AG04450 (cell line): ENCODE measurements at regions not wholly inside any gene's neighbourhood (a gene's known extent, or its start where the extent isn't known, plus 50 kb on each side); places are given as distances from the start of the nearest gene placed in this dataset.

ENCODE experiments used
- CTCF ChIA-PET: fragments of 300-600, 350-600 bp; formaldehyde crosslinking; extraction: SDS; loops from one replicate; lab custom pipeline; 2022; ENCODE audit warnings: antibody characterized with exemption, inconsistent platforms; lab: Charles Lee
- POLR2A ChIA-PET: fragments of 350-600 bp; formaldehyde crosslinking; extraction: SDS; loops from one replicate; lab custom pipeline; 2021; ENCODE audit warnings: antibody characterized with exemption, inconsistent platforms; lab: Yijun Ruan, JAX
- DNase-seq: peaks from one replicate; pipeline ENCODE4 v3.0.0-alpha.2; 2011; ENCODE audit warnings: low read depth, low spot score
- H3K27ac ChIP-seq: one replicate; pipeline ENCODE4 v1.5.1; 2012; ENCODE audit warnings: low read depth, low read length, control low read depth
- H3K27me3 ChIP-seq: one replicate; pipeline ENCODE4 v1.6.0; 2012; ENCODE audit warnings: low read length; ENCODE audit not compliant: control insufficient read depth, insufficient read depth
- H3K4me3 ChIP-seq: 2 replicates; pipeline ENCODE4 v1.5.1; 2011; ENCODE audit warnings: mild to moderate bottlenecking, low read depth, low read length, control low read depth
- H3K9me3 ChIP-seq: 2 replicates; pipeline ENCODE4 v1.5.1; 2012; ENCODE audit warnings: low read length; ENCODE audit not compliant: control insufficient read depth, insufficient read depth
- TF ChIP-seq, protein P1 (sequence below): IDR thresholded peaks from 2 replicates; pipeline ENCODE4 v1.5.1; 2011; ENCODE audit warnings: low read depth, low read length, control low read depth, inconsistent platforms

DNA sequence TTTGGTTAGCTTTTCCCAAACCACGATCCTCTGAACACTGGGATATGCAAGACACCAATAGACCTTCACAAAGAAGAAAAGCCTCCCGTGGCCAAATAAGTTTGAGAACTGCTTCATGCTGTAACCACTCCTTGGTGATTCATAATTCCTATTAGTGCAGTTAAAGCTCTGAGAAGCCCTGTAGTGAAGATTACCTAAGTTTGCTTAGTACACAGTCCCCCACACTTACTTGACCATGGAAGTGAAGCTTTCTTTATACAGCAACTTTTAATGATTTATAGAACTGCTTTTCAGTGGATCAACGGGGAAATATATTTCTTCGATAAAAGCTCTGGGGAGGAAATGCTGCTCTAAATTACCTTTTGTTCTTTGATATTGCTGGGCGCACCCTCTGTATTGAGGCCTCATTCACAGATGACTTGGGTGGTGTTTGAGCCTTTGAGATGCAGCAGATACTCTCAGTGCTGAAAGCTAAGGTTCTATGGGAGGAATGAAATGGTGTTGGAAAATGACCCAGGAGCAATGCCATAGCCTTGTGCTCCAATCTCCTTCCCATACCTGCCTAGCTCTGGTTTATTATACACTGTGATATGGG lies 67.4 kb downstream of the CBLL2 start:
- H3K9me3 ChIP-seq = no peaks in the 10 kb centered on the region
- DNase-seq = no peak
- TF ChIP-seq, protein P1, sequence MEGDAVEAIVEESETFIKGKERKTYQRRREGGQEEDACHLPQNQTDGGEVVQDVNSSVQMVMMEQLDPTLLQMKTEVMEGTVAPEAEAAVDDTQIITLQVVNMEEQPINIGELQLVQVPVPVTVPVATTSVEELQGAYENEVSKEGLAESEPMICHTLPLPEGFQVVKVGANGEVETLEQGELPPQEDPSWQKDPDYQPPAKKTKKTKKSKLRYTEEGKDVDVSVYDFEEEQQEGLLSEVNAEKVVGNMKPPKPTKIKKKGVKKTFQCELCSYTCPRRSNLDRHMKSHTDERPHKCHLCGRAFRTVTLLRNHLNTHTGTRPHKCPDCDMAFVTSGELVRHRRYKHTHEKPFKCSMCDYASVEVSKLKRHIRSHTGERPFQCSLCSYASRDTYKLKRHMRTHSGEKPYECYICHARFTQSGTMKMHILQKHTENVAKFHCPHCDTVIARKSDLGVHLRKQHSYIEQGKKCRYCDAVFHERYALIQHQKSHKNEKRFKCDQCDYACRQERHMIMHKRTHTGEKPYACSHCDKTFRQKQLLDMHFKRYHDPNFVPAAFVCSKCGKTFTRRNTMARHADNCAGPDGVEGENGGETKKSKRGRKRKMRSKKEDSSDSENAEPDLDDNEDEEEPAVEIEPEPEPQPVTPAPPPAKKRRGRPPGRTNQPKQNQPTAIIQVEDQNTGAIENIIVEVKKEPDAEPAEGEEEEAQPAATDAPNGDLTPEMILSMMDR = no peak
- H3K27ac ChIP-seq = no peak overlapping the region
- no peak overlapping the region for H3K4me3 ChIP-seq
- CTCF ChIA-PET = interaction anchor here (1.0 to 1.4 kb wide), 2 partner anchors 204 to 355 kb away, joined by 3 to 4 read pairs; no protein-coding TSS in a partner anchor
- POLR2A ChIA-PET = no interaction called here
- H3K27me3 ChIP-seq = no peaks in the 10 kb centered on the region

DNA sequence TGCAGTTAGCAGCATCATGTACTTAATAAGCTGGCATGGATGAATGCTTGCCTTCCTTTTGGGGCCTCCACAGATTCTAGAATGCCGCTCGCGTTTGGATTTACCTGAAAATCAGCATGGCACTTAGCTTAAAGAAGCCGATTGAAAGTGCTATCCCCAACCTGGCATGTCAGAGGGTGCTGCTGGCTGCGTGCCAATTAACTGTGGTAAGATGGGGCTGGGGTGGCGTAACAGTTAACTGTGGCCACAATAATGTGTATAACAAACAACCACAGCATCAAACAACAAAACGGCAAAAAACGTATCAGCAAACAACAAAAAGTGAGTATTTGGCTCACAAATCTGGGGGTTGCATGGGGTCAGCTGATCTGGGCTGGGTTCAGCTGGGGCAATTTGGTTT lies 70.5 kb downstream of the CBLL2 start:
- Histone ChIP-seq H3K27me3 (no peaks in the 10 kb centered on the region), H3K27ac (no peak overlapping the region), H3K4me3 (no peak overlapping the region), H3K9me3 (no peaks in the 10 kb centered on the region)
- POLR2A ChIA-PET = no interaction called here
- TF ChIP-seq, protein P1 = no peak
- DNase-seq = no peak
- CTCF ChIA-PET = no interaction called here

DNA sequence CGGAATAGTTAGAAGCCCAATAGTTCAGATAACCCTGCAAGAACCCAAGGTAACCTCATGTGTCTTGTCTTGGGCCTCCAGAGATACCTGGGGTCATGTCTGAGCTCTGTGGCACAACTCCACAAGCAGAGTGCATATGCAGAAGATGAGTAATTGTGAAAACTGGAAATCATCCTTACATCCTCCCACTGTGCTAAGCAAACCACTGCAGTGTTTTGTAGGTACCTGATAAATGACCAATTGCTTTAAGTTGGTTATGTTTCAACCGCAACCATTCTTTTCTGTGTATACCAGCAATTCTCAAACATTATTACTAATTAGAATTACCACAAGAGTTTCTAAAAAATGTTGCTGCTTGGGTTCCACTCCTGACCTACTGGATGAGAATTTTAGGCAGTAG lies 73.2 kb downstream of the CBLL2 start:
- Histone ChIP-seq H3K27me3 (no peaks in the 10 kb centered on the region), H3K4me3 (no peak overlapping the region), H3K9me3 (no peaks in the 10 kb centered on the region), H3K27ac (no peak overlapping the region)
- TF ChIP-seq, protein P1 = no peak
- DNase-seq = no peak
- ChIA-PET CTCF (no interaction called here), POLR2A (no interaction called here)

DNA sequence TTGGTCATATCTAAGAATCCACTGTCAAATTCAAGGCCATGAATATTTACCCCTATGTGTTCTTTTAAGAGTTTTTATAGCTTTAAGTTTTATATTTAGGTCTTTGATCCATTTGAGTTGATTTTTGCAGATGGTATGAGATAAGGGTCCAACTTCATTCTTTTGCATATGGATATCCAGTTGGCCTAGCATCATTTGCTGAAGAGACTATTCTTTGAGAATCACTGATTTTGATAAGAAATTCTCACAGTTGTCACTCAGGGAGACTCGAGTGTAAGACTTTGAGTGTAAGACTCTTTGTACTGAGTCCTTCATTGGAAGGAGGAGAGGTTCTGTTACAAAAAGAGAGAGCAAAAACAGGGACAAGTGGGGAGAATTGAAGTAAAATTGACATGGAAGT lies 74.8 kb downstream of the CBLL2 start:
- DNase-seq = no peak
- CTCF ChIA-PET = no interaction called here

DNA sequence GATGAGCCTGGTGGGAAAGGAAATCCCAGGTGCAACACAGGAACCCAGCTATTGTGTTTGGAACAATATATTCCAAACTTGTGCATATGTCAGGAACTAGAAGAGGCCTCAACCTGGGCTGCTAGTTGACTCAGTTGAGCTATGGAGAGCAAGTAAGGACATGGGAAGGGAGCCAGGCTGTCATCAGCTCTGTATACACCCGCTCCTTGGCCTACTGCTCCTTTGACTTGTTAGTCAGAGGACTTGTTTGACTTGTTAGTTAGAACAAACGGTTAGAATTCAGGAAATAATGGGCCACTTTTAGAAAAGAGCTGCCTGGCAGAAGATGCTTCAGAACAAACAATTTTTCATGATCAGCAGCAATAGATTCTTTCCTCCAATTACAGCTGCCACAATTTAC lies 76.4 kb downstream of the CBLL2 start:
- DNase-seq = no peak
- Histone ChIP-seq H3K4me3 (no peak overlapping the region), H3K9me3 (no peaks in the 10 kb centered on the region), H3K27ac (no peak overlapping the region), H3K27me3 (no peaks in the 10 kb centered on the region)
- CTCF ChIA-PET = no interaction called here
- TF ChIP-seq, protein P1 = no peak
- POLR2A ChIA-PET = no interaction called here

More for the DNA sequence above, 74.8 kb downstream of the CBLL2 start:
- Histone ChIP-seq H3K4me3 (no peak overlapping the region), H3K27ac (no peak overlapping the region), H3K9me3 (no peaks in the 10 kb centered on the region), H3K27me3 (no peaks in the 10 kb centered on the region)
- POLR2A ChIA-PET = no interaction called here
- TF ChIP-seq, protein P1 = no peak
